RWPE2 (cell line): ENCODE measurements at regions not wholly inside any gene's neighbourhood (a gene's known extent, or its start where the extent isn't known, plus 50 kb on each side); places are given as distances from the start of the nearest gene placed in this dataset.

Experiments
- ATAC-seq: fragments of 200-7000 bp; cut with Tn5 transposase; 3 replicates; pipeline ENCODE4 v1.9.1; 2021; ENCODE audit warnings: low read depth
- DNase-seq: peaks from one replicate; pipeline ENCODE4 v3.0.0-alpha.2; 2020; ENCODE audit warnings: low spot score
- H3K27ac ChIP-seq: fragments of 450-650 bp; 2 replicates; pipeline ENCODE4 v1.5.1; 2017; ENCODE audit warnings: mild to moderate bottlenecking; ENCODE audit not compliant: poor library complexity, severe bottlenecking
- H3K27me3 ChIP-seq: fragments of 250-450 bp; sonication (Bioruptor Pico); 2 replicates; pipeline ENCODE4 v1.5.1; 2021; ENCODE audit warnings: mild to moderate bottlenecking, moderate library complexity; ENCODE audit not compliant: insufficient read depth, poor library complexity, severe bottlenecking
- H3K36me3 ChIP-seq: fragments of 250-450 bp; sonication (Bioruptor Pico); 2 replicates; pipeline ENCODE4 v1.5.1; 2020; ENCODE audit warnings: low read depth, mild to moderate bottlenecking, moderate library complexity
- H3K4me1 ChIP-seq: fragments of 250-450 bp; sonication (Bioruptor Pico); 2 replicates; pipeline ENCODE4 v1.5.1; 2021; ENCODE audit warnings: mild to moderate bottlenecking, moderate library complexity; ENCODE audit not compliant: insufficient read depth, poor library complexity, severe bottlenecking
- H3K4me3 ChIP-seq: fragments of 250-450 bp; sonication (Bioruptor Pico); 2 replicates; pipeline ENCODE4 v1.5.1; 2021; ENCODE audit warnings: mild to moderate bottlenecking, moderate library complexity; ENCODE audit not compliant: severe bottlenecking
- H3K9me3 ChIP-seq: fragments of 250-450 bp; sonication (Bioruptor Pico); 2 replicates; pipeline ENCODE4 v1.5.1; 2021; ENCODE audit warnings: mild to moderate bottlenecking, moderate library complexity; ENCODE audit not compliant: severe bottlenecking
- CTCF ChIP-seq: fragments of 450-650 bp; IDR thresholded peaks from one replicate; pipeline ENCODE4 v1.5.1; 2017; ENCODE audit warnings: mild to moderate bottlenecking, moderate library complexity; ENCODE audit not compliant: poor library complexity, severe bottlenecking

- no peak for DNase-seq
- ATAC-seq: no peak
Observed at GRCh38 chr20:53706466-53707370, 113.1 kb upstream of the ZNF217 start.

GRCh38 chr20:53706008-53706465 is 112.4 kb upstream of the ZNF217 start:
- ATAC-seq (0 out of 3 replicates have a peak, but pooled peaks have one; percentile 23), DNase-seq (no peak)
- TF ChIP-seq CTCF: no peak
- H3K27ac ChIP-seq: no peak overlapping the region
- H3K9me3 ChIP-seq: no peaks in the 10 kb centered on the region
- no peaks in the 10 kb centered on the region for H3K27me3 ChIP-seq
- no peaks in the 10 kb centered on the region for H3K36me3 ChIP-seq
- H3K4me3 ChIP-seq: no peak overlapping the region
- no peaks in the 10 kb centered on the region for H3K4me1 ChIP-seq

More at GRCh38 chr20:53706466-53707370, 113.1 kb upstream of the ZNF217 start:
- H3K36me3 ChIP-seq: no peaks in the 10 kb centered on the region
- no peaks in the 10 kb centered on the region for H3K9me3 ChIP-seq
- H3K27me3 ChIP-seq: no peaks in the 10 kb centered on the region
- TF ChIP-seq CTCF: no peak
- no peaks in the 10 kb centered on the region for H3K4me1 ChIP-seq
- H3K4me3 ChIP-seq: no peak overlapping the region
- no peak overlapping the region for H3K27ac ChIP-seq

- Histone ChIP-seq H3K27me3 (no peaks in the 10 kb centered on the region), H3K4me1 (no peaks in the 10 kb centered on the region)
Observed at GRCh38 chr20:53702617-53703016, 109.0 kb upstream of the ZNF217 start.

GRCh38 chr20:53699906-53700305 is 106.3 kb upstream of the ZNF217 start:
- Histone ChIP-seq H3K4me1 (no peaks in the 10 kb centered on the region), H3K36me3 (no peaks in the 10 kb centered on the region), H3K4me3 (no peak overlapping the region), H3K27me3 (no peaks in the 10 kb centered on the region), H3K9me3 (no peaks in the 10 kb centered on the region), H3K27ac (no peak overlapping the region)
- ATAC-seq: no peak
- TF ChIP-seq CTCF: no peak
- no peak for DNase-seq

More at GRCh38 chr20:53702617-53703016, 109.0 kb upstream of the ZNF217 start:
- no peak for DNase-seq
- no peak overlapping the region for H3K27ac ChIP-seq
- no peak overlapping the region for H3K4me3 ChIP-seq
- no peak for ATAC-seq
- H3K36me3 ChIP-seq: no peaks in the 10 kb centered on the region
- H3K9me3 ChIP-seq: no peaks in the 10 kb centered on the region
- TF ChIP-seq CTCF: no peak
